Small intestine (tissue), 7 donors: ENCODE measurements at regions not wholly inside any gene's neighbourhood (a gene's known extent, or its start where the extent isn't known, plus 50 kb on each side); places are given as distances from the start of the nearest gene placed in this dataset.

Experiments used
- DNase-seq, 2 donors: peaks; one replicate each; pipeline versions ENCODE4 v3.0.0 to v3.0.0-alpha.2; 2013
- FAIRE-seq: peaks from 2 replicates; lab custom pipeline; 2012; peaks lifted over from hg19 to GRCh38; lab: Jason Lieb, UNC
- H3K27ac ChIP-seq, 3 donors: one replicate each; pipeline ENCODE4 v1.5.1; 2013; ENCODE audit warnings: low read length in 2 of 3, mild to moderate bottlenecking in 2 of 3, control low read depth in 1 of 3, inconsistent platforms in 1 of 3, low read depth in 1 of 3, moderate library complexity in 1 of 3
- H3K27me3 ChIP-seq, 3 donors: one replicate each; pipeline ENCODE4 v1.6.1; 2013; ENCODE audit warnings: low read length in 3 of 3, inconsistent platforms in 1 of 3; ENCODE audit not compliant: control insufficient read depth in 3 of 3, insufficient read depth in 3 of 3
- H3K36me3 ChIP-seq, 3 donors: one replicate each; pipeline ENCODE4 v1.6.1; 2013; ENCODE audit warnings: low read length in 3 of 3, inconsistent platforms in 1 of 3, low read depth in 1 of 3, mild to moderate bottlenecking in 1 of 3, moderate library complexity in 1 of 3; ENCODE audit not compliant: control insufficient read depth in 3 of 3, insufficient read depth in 2 of 3
- H3K4me1 ChIP-seq, 3 donors: one replicate each; pipeline ENCODE4 v1.6.1; 2013; ENCODE audit warnings: low read length in 2 of 3, inconsistent platforms in 1 of 3, low read depth in 1 of 3, mild to moderate bottlenecking in 1 of 3, moderate library complexity in 1 of 3; ENCODE audit not compliant: control insufficient read depth in 3 of 3, insufficient read depth in 2 of 3
- H3K4me3 ChIP-seq, 3 donors: one replicate each; pipeline ENCODE4 v1.5.1; 2013; ENCODE audit warnings: low read length in 3 of 3, control low read depth in 1 of 3, inconsistent platforms in 1 of 3, low read depth in 1 of 3, mild to moderate bottlenecking in 1 of 3, moderate library complexity in 1 of 3
- H3K9me3 ChIP-seq, 2 donors: one replicate each; pipeline ENCODE4 v1.6.1; 2013; ENCODE audit warnings: low read depth in 1 of 2, low read length in 1 of 2; ENCODE audit not compliant: control insufficient read depth in 2 of 2, insufficient read depth in 1 of 2
- WGBS, 3 donors: extraction: QIAGEN DNeasy Blood & Tissue Kit; methylation state at CpG; one replicate each; pipeline ENCODE4 v1.1.7; 2013; 5-methylcytosine and 5-hydroxymethylcytosine counted together
- donor health status: healthy with polysubstance abuse.
- donor health status: control.
- donor health status: control.
- donor health status: Bipolar disorder and iron deficiency.
- donor health status: healthy.

- Histone ChIP-seq H3K27me3 (peaks cover 0 to under 1% (median 0%) of the 10 kb centered on the region in 3 donors), H3K36me3 (no peaks in the 10 kb centered on the region), H3K4me3 (no peak overlapping the region), H3K9me3 (no peaks in the 10 kb centered on the region), H3K4me1 (no peaks in the 10 kb centered on the region), H3K27ac (no peak overlapping the region)
- DNase-seq (peak in 1 of 2 donors; percentile 22), FAIRE-seq (no peak)
- 77 to 100% (median 88%) methylated on average over 1 of the region's 1 CpG for WGBS, 3 donors
Measured at GRCh38 chr11:87401653-87402052, 363.9 kb downstream of the TMEM135 start.

- no peaks in the 10 kb centered on the region for H3K36me3 ChIP-seq
- no peak for FAIRE-seq
- no peak for DNase-seq
Measured at GRCh38 chr11:87399341-87399740, 361.6 kb downstream of the TMEM135 start.

DNA sequence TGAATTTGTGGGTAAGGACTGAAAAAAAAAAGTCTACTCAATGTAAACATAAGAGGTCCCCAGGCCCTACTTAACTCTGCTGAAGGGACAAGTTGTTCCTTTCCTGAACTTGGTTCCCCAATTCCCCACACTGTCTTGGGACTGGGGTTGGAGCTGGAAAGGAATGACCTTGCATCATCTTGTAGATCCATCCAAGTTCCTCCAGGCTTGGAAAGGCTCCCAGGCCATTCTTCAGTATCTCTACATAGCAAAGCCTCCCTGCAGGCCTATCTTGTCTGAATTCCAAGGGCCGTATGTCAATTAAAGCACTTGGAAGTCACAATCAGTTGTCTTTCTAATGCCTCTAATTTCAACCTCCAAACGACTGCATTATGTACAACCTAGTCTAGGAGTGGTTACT lies 361.2 kb downstream of the TMEM135 start:
- WGBS, 3 donors = 57 to 66% (median 61%) methylated on average over 2 of the region's 2 CpGs
- Histone ChIP-seq H3K27me3 (no peaks in the 10 kb centered on the region), H3K4me1 (no peaks in the 10 kb centered on the region), H3K9me3 (no peaks in the 10 kb centered on the region), H3K4me3 (no peak overlapping the region), H3K27ac (no peak overlapping the region), H3K36me3 (no peaks in the 10 kb centered on the region)
- FAIRE-seq (no peak), DNase-seq (no peak)

More at GRCh38 chr11:87399341-87399740, 361.6 kb downstream of the TMEM135 start:
- H3K27me3 ChIP-seq = no peaks in the 10 kb centered on the region
- no peaks in the 10 kb centered on the region for H3K4me1 ChIP-seq
- no peak overlapping the region for H3K27ac ChIP-seq
- H3K4me3 ChIP-seq = no peak overlapping the region
- H3K9me3 ChIP-seq = no peaks in the 10 kb centered on the region

DNA sequence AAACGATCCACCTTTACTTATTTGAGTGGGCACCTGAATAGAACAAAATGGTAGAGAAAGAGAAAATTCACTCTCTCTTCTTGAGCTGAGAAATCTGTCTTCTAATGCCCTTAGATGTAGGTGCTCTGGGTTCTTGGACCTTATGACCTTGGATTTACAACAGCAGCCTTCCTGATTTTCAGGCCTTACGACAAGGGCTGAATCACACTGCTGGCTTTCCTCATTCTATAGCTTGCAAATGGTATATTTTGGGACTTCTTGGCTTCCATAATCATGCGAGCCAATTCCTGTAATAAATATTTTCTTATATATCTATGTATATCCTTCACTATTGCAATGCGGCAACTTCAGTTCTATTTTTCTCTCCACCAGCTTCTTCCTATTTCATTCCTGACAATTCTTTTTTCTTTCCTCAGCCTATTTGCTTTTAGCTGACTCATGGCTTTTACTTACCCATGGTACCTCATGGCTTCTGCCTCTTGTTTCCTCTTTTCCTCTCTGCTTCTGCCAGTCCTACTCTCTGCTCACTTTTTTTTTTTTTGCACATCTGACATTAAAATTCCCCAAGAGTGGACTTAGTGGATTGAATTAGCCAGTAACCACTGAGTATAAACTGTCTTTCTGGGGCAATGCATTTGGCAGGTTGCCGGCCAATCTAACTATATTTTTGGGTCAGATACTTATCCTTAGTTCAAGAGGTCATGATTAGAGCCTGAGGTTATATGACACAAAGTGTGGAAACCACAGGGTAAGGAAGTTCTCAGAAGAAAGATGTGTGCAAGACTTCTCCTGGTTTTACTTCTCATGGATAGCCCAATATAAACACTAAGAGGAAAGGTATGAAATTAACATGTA lies 359.5 kb downstream of the TMEM135 start:
- no peaks in the 10 kb centered on the region for H3K4me1 ChIP-seq
- H3K27ac ChIP-seq = no peak overlapping the region
- WGBS, 3 donors = 75 to 83% (median 79%) methylated on average over 5 of the region's 5 CpGs
- H3K36me3 ChIP-seq = no peaks in the 10 kb centered on the region
- H3K4me3 ChIP-seq = no peak overlapping the region
- H3K9me3 ChIP-seq = no peaks in the 10 kb centered on the region
- DNase-seq (no peak), FAIRE-seq (no peak)
- H3K27me3 ChIP-seq = no peaks in the 10 kb centered on the region

DNA sequence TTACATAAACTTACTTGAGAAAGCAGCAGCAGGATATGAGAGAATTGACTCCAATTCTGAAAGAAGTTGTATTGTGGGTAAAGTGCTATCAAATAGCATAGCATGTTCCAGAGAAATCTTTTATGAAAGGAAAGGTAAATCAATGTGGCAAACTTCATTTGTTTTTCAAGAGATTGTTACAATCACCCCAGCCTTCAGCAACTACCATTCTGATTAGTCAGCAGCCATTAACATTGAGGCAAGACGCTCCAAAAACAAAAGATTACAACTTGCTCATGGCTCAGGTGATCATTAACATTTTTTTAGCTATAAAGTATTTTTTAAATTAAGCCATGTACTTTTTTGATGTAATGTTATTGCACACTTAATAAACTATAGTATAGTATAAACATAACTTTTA lies 357.2 kb downstream of the TMEM135 start:
- H3K4me1 ChIP-seq = no peaks in the 10 kb centered on the region
- H3K27me3 ChIP-seq = no peaks in the 10 kb centered on the region
- FAIRE-seq = no peak
- H3K36me3 ChIP-seq = no peaks in the 10 kb centered on the region
- H3K4me3 ChIP-seq = no peak overlapping the region
- DNase-seq = no peak
- H3K27ac ChIP-seq = no peak overlapping the region
- H3K9me3 ChIP-seq = no peaks in the 10 kb centered on the region
- WGBS, 3 donors = 74 to 87% (median 78%) methylated on average over 1 of the region's 1 CpG

DNA sequence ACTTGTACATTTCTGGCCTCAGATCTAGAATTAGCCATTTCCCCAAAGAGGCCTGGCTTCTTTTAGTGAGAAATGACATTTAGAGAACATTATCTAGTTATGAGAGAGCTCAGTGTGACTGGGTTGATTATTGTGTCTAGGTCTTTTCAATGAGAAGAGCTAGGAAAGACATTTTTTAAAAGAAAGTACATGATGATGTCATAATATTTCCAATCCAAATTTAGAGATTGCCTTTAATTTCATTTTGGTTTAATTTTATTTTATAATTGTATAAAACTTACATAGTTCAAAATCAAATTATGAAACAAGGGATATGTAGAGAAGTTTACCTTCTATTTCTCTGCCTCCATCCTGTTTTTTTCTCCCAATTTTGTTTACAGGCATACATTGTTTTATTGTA lies 354.9 kb downstream of the TMEM135 start:
- DNase-seq = no peak
- H3K4me1 ChIP-seq = no peaks in the 10 kb centered on the region
- no peak overlapping the region for H3K4me3 ChIP-seq
- H3K9me3 ChIP-seq = no peaks in the 10 kb centered on the region
- no peak overlapping the region for H3K27ac ChIP-seq
- no peaks in the 10 kb centered on the region for H3K36me3 ChIP-seq
- no peak for FAIRE-seq
- no peaks in the 10 kb centered on the region for H3K27me3 ChIP-seq

DNA sequence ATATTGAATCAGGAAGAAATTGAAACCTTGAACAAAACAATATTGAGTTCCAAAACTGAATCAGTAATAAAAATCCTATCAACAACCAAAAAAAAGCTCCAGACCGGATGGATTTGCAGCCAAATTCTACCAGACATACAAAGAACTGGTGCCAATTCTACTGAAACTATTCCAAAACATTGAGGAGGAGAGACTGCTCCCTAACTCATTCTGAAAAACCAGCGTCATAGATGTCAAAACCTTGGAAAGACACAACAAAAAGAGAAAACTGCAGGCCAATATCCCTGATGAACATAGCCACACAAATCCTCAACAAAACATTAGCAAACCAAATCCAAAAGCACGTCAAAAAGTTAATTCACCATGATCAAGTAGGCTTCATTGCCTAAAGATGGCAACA lies 353.8 kb downstream of the TMEM135 start:
- FAIRE-seq = no peak
- WGBS, 3 donors = 57 to 71% (median 69%) methylated on average over 3 of the region's 3 CpGs
- Histone ChIP-seq H3K4me3 (no peak overlapping the region), H3K36me3 (no peaks in the 10 kb centered on the region), H3K27ac (no peak overlapping the region), H3K9me3 (peaks cover 0 to 4% of the 10 kb centered on the region in 2 donors), H3K27me3 (no peaks in the 10 kb centered on the region), H3K4me1 (no peaks in the 10 kb centered on the region)
- DNase-seq = no peak

- H3K27me3 ChIP-seq = no peaks in the 10 kb centered on the region
- no peak overlapping the region for H3K27ac ChIP-seq
- H3K9me3 ChIP-seq = peaks cover 0 to 15% of the 10 kb centered on the region in 2 donors
- FAIRE-seq (no peak), DNase-seq (no peak)
- H3K36me3 ChIP-seq = no peaks in the 10 kb centered on the region
- no peaks in the 10 kb centered on the region for H3K4me1 ChIP-seq
- no peak overlapping the region for H3K4me3 ChIP-seq
- 66 to 77% (median 68%) methylated on average over 4 of the region's 4 CpGs for WGBS, 3 donors
Measured at GRCh38 chr11:87384078-87384729, 346.5 kb downstream of the TMEM135 start.
